ENCODE measurements at regions not wholly inside any gene's neighbourhood (a gene's known extent, or its start where the extent isn't known, plus 50 kb on each side); places are given as distances from the start of the nearest gene placed in this dataset.

- Histone ChIP-seq H3K9me3 (no peaks in the 10 kb centered on the region), H3K4me3 (no peak overlapping the region), H3K27me3 (peaks cover 0 to 3% of the 10 kb centered on the region in 2 donors), H3K27ac (no peak overlapping the region), H3K36me3 (no peaks in the 10 kb centered on the region), H3K4me1 (no peaks in the 10 kb centered on the region)
- 79 to 84% methylated on average over 1 of the region's 1 CpG for WGBS, 2 donors
- no peak for DNase-seq (ENCODE audit: low spot score in 2 of 2)
- TF ChIP-seq CTCF (IDR thresholded peaks at IDR 0.05) (no peak), POLR2A (IDR thresholded peaks at IDR 0.05) (no peak), EP300 (IDR thresholded peaks at IDR 0.05) (no peak)
Observed at GRCh38 chr21:38151021-38151645, 105.7 kb upstream of the KCNJ15 start.

- no peak overlapping the region for H3K4me3 ChIP-seq
- H3K27me3 ChIP-seq, result peaks cover 0 to 3% of the 10 kb centered on the region in 2 donors
- H3K9me3 ChIP-seq, result no peaks in the 10 kb centered on the region
- WGBS, 2 donors, result 69 to 75% methylated on average over 2 of the region's 2 CpGs
- no peaks in the 10 kb centered on the region for H3K4me1 ChIP-seq
- TF ChIP-seq EP300 (IDR thresholded peaks at IDR 0.05), result no peak
- no peak for TF ChIP-seq CTCF (IDR thresholded peaks at IDR 0.05)
- no peak for TF ChIP-seq POLR2A (IDR thresholded peaks at IDR 0.05)
- no peak overlapping the region for H3K27ac ChIP-seq
- H3K36me3 ChIP-seq, result no peaks in the 10 kb centered on the region
- no peak for DNase-seq (ENCODE audit: low spot score in 2 of 2)
Observed at GRCh38 chr21:38156200-38156599, 100.6 kb upstream of the KCNJ15 start.

GRCh38 chr21:38159355-38159754 lies 97.4 kb upstream of the KCNJ15 start:
- 22 to 23% methylated on average over 3 of the region's 3 CpGs for WGBS, 2 donors
- no peak overlapping the region for H3K27ac ChIP-seq
- no peaks in the 10 kb centered on the region for H3K36me3 ChIP-seq
- H3K27me3 ChIP-seq, result no peaks in the 10 kb centered on the region
- no peaks in the 10 kb centered on the region for H3K4me1 ChIP-seq
- no peaks in the 10 kb centered on the region for H3K9me3 ChIP-seq
- TF ChIP-seq CTCF (IDR thresholded peaks at IDR 0.05), result peak; percentile 44 to 60 (median 49)
- no peak for TF ChIP-seq POLR2A (IDR thresholded peaks at IDR 0.05)
- DNase-seq (ENCODE audit: low spot score in 2 of 2), result peak; percentile 24 to 70
- no peak overlapping the region for H3K4me3 ChIP-seq

- DNase-seq (ENCODE audit: low spot score in 2 of 2), result no peak
- TF ChIP-seq CTCF (IDR thresholded peaks at IDR 0.05) (no peak), POLR2A (IDR thresholded peaks at IDR 0.05) (no peak), EP300 (IDR thresholded peaks at IDR 0.05) (no peak)
- no peak overlapping the region for H3K27ac ChIP-seq
Observed at GRCh38 chr21:38165466-38166172, 91.2 kb upstream of the KCNJ15 start.

GRCh38 chr21:38166173-38166535 lies 90.6 kb upstream of the KCNJ15 start:
- Histone ChIP-seq H3K4me3 (no peak overlapping the region), H3K27ac (no peak overlapping the region), H3K9me3 (no peaks in the 10 kb centered on the region), H3K36me3 (no peaks in the 10 kb centered on the region), H3K4me1 (peaks cover 0 to 11% (median 0%) of the 10 kb centered on the region in 4 donors), H3K27me3 (no peaks in the 10 kb centered on the region)
- TF ChIP-seq EP300 (IDR thresholded peaks at IDR 0.05) (no peak), POLR2A (IDR thresholded peaks at IDR 0.05) (no peak), CTCF (IDR thresholded peaks at IDR 0.05) (no peak)
- DNase-seq (ENCODE audit: low spot score in 2 of 2), result no peak
- 38 to 42% methylated on average over 7 of the region's 7 CpGs for WGBS, 2 donors

More at GRCh38 chr21:38165466-38166172, 91.2 kb upstream of the KCNJ15 start:
- Histone ChIP-seq H3K4me3 (no peak overlapping the region), H3K4me1 (peaks cover 0 to 7% (median 0%) of the 10 kb centered on the region in 4 donors), H3K9me3 (no peaks in the 10 kb centered on the region), H3K27me3 (no peaks in the 10 kb centered on the region), H3K36me3 (no peaks in the 10 kb centered on the region)
- 44 to 45% methylated on average over 10 of the region's 10 CpGs for WGBS, 2 donors
